H1 (cell line): ENCODE measurements at regions not wholly inside any gene's neighbourhood (a gene's known extent, or its start where the extent isn't known, plus 50 kb on each side); places are given as distances from the start of the nearest gene placed in this dataset.

Experiments
- BRCA1 ChIP-seq: IDR thresholded peaks from 2 replicates; pipeline ENCODE4 v1.6.1; 2012; ENCODE audit warnings: low read depth, low read length, improper control_type of control experiment
- CTCF ChIP-seq, 3 experiments: IDR thresholded peaks; 1 replicate in 2 of 3; 2 replicates in 1 of 3; pipeline versions ENCODE4 v1.5.1 to v1.6.1; 2011; ENCODE audit warnings: low read length in 3 of 3, mild to moderate bottlenecking in 3 of 3, inconsistent platforms in 2 of 3, low read depth in 1 of 3, moderate library complexity in 1 of 3; ENCODE audit not compliant: insufficient read depth in 1 of 3; ENCODE audit errors: control extremely low read depth in 1 of 3
- EZH2 ChIP-seq: fragments of 200-600 bp; sonication (generic); IDR thresholded peaks from 2 replicates; pipeline ENCODE4 v1.7.1; 2012; ENCODE audit warnings: low read depth, mild to moderate bottlenecking, moderate library complexity, low read length, inconsistent platforms; ENCODE audit not compliant: severe bottlenecking
- HDAC6 ChIP-seq: IDR thresholded peaks from one replicate; pipeline ENCODE4 v1.7.1; 2012; ENCODE audit warnings: low read depth, mild to moderate bottlenecking, inconsistent platforms, low read length, moderate library complexity
- POLR2A ChIP-seq, 2 experiments: IDR thresholded peaks; 1 replicate in 1 of 2; 2 replicates in 1 of 2; pipeline ENCODE4 v1.6.1; 2011; ENCODE audit warnings: low read depth in 2 of 2, low read length in 2 of 2, mild to moderate bottlenecking in 2 of 2; ENCODE audit errors: control extremely low read depth in 1 of 2
- SIX5 ChIP-seq: IDR thresholded peaks from 2 replicates; pipeline ENCODE4 v1.6.1; 2011; ENCODE audit warnings: mild to moderate bottlenecking, low read depth, low read length
- SP1 ChIP-seq: IDR thresholded peaks from 2 replicates; pipeline ENCODE4 v1.6.1; 2011; ENCODE audit warnings: low read depth, low read length
- SP4 ChIP-seq: IDR thresholded peaks from 2 replicates; pipeline ENCODE4 v1.6.1; 2012; ENCODE audit warnings: low read length, inconsistent platforms
- ZNF274 ChIP-seq: IDR thresholded peaks from 2 replicates; pipeline ENCODE4 v1.7.0; 2012; ENCODE audit warnings: low read length, borderline replicate concordance; ENCODE audit errors: extremely low read depth
- TF ChIP-seq, protein P1 (sequence below): IDR thresholded peaks from 2 replicates; pipeline ENCODE4 v1.6.1; 2011; ENCODE audit warnings: low read length, improper control_type of control experiment

DNA sequence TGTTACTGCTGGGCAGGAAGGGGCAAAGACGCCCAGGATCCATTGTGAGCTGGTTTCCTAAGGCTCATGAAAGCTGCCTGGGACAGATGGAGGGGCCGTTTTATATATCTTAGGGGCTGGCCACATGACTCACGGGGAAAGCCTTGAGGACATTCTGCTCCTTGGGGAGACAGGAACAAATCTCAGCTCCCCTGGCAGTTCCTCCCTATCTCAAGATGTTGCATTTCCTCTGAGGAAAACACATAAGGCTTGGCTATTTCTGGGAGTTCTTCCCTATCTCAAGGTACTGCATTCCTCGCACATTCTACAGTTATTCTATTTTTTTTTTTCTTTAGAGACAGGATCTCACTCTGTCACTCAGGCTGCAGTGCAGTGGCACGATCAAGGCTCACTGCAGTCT, 804.6 kb upstream of the TENM3 start:
- TF ChIP-seq HDAC6 (no peak), SP1 (no peak), ZNF274 (no peak), CTCF (IDR thresholded peaks at IDR 0.05; ENCODE audit: control extremely low read depth in 1 of 3, insufficient read depth in 1 of 3, low read depth in 1 of 3, low read length in 3 of 3) (no peak), POLR2A (IDR thresholded peaks at IDR 0.05; ENCODE audit: control extremely low read depth in 1 of 2, low read depth in 2 of 2, low read length in 2 of 2) (no peak), SIX5 (no peak), EZH2 (no peak), SP4 (no peak), BRCA1 (no peak)
- TF ChIP-seq, protein P1, sequence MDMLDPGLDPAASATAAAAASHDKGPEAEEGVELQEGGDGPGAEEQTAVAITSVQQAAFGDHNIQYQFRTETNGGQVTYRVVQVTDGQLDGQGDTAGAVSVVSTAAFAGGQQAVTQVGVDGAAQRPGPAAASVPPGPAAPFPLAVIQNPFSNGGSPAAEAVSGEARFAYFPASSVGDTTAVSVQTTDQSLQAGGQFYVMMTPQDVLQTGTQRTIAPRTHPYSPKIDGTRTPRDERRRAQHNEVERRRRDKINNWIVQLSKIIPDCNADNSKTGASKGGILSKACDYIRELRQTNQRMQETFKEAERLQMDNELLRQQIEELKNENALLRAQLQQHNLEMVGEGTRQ, result no peak
